ENCODE measurements at regions not wholly inside any gene's neighbourhood (a gene's known extent, or its start where the extent isn't known, plus 50 kb on each side); places are given as distances from the start of the nearest gene placed in this dataset.

GRCh38 chr17:53919356-53919755, 96.6 kb downstream of the KIF2B start:
- TF ChIP-seq POLR2A (IDR thresholded peaks at IDR 0.05) (no peak), CTCF (IDR thresholded peaks at IDR 0.05) (no peak)
